Natural killer cell (primary cell): ENCODE measurements at regions not wholly inside any gene's neighbourhood (a gene's known extent, or its start where the extent isn't known, plus 50 kb on each side); places are given as distances from the start of the nearest gene placed in this dataset.

Source experiments
- ATAC-seq, 3 donors: fragments of 150-1000 bp in 2 of 3; fragments of 200-7000 bp in 1 of 3; cut with Tn5 transposase; 1 replicate in 1 of 3; 2 replicates in 2 of 3; pipeline ENCODE4 v1.10.0; 2021; ENCODE audit warnings: mild to moderate bottlenecking in 2 of 3, moderate library complexity in 2 of 3
- DNase-seq, 2 donors: peaks; one replicate each; pipeline versions ENCODE4 v3.0.0 to v3.0.0-alpha.2; 2013 to 2021; ENCODE audit warnings: mixed read lengths in 1 of 2
- H3K27ac ChIP-seq: one replicate; pipeline ENCODE4 v1.5.1; 2013; ENCODE audit warnings: mild to moderate bottlenecking, low read length
- H3K27me3 ChIP-seq: one replicate; pipeline ENCODE4 v1.6.1; 2013; ENCODE audit warnings: low read length; ENCODE audit not compliant: control insufficient read depth, insufficient read depth
- H3K36me3 ChIP-seq: one replicate; pipeline ENCODE4 v1.6.1; 2013; ENCODE audit warnings: low read length; ENCODE audit not compliant: control insufficient read depth, insufficient read depth
- H3K4me1 ChIP-seq: one replicate; pipeline ENCODE4 v1.6.1; 2013; ENCODE audit warnings: low read length; ENCODE audit not compliant: control insufficient read depth, insufficient read depth
- H3K4me3 ChIP-seq: one replicate; pipeline ENCODE4 v1.5.1; 2013; ENCODE audit warnings: low read length
- H3K9me3 ChIP-seq: one replicate; pipeline ENCODE4 v1.6.1; 2013; ENCODE audit warnings: low read length; ENCODE audit not compliant: control insufficient read depth, insufficient read depth
- H3K27ac Mint-ChIP-seq, 2 donors: one replicate each; pipeline ENCODE4 v1.8.0; 2022; ENCODE audit warnings: mild to moderate bottlenecking in 2 of 2, mixed read lengths in 2 of 2, moderate library complexity in 1 of 2
- H3K27me3 Mint-ChIP-seq, 2 donors: one replicate each; pipeline ENCODE4 v1.8.0; 2022; ENCODE audit warnings: low read depth in 2 of 2, mixed read lengths in 2 of 2
- H3K36me3 Mint-ChIP-seq: one replicate; pipeline ENCODE4 v1.8.0; 2022; ENCODE audit warnings: mixed read lengths
- H3K4me1 Mint-ChIP-seq, 2 donors: one replicate each; pipeline ENCODE4 v1.8.0; 2022; ENCODE audit warnings: mixed read lengths in 2 of 2
- H3K4me3 Mint-ChIP-seq: one replicate; pipeline ENCODE4 v1.8.0; 2022; ENCODE audit warnings: mild to moderate bottlenecking, moderate library complexity, mixed read lengths
- H3K9me3 Mint-ChIP-seq, 2 donors: one replicate each; pipeline ENCODE4 v1.8.0; 2022; ENCODE audit warnings: mixed read lengths in 2 of 2
- CTCF ChIP-seq: fragments of 200-600 bp; IDR thresholded peaks from one replicate; pipeline ENCODE4 v1.8.0; 2022; ENCODE audit warnings: antibody characterized with exemption
- WGBS: methylation state at CpG from one replicate; pipeline ENCODE4 v1.1.7; 2013; ENCODE audit warnings: missing lambda C conversion rate; ENCODE audit not compliant: insufficient coverage; 5-methylcytosine and 5-hydroxymethylcytosine counted together
- intact Hi-C: fragments of 100-400 bp; cut with micrococcal nuclease; formaldehyde crosslinking; loops from one replicate; pipeline ENCODE4 v1.14.2; 2022

DNA sequence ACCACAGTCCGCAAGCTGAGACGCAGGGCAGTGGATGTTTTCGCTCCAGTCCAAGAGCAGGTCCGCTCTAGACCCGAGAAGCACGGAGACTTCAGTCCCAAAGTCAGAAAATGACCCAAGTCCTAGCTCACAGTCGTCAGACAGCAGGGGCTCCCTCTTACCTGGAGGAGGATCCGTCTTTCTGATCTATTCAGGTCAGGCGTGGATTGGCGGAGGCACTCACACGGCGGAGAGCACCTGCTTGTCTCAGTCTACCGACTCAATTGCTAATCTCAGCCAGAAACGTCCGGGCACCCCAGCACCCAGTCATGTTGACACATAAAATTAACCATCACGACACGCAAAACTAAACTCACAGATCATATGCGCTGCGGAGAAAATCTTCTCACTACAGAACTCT lies 285.3 kb upstream of the CDH4 start:
- Mint-ChIP-seq H3K36me3 (no peaks in the 10 kb centered on the region), H3K4me3 (no peak overlapping the region), H3K27ac (no peak overlapping the region), H3K27me3 (no peaks in the 10 kb centered on the region), H3K4me1 (no peaks in the 10 kb centered on the region), H3K9me3 (no peaks in the 10 kb centered on the region)
- DNase-seq (no peak), ATAC-seq (no peak)
- no peaks in the 10 kb centered on the region for H3K36me3 ChIP-seq
- no peak overlapping the region for H3K27ac ChIP-seq
- no peaks in the 10 kb centered on the region for H3K27me3 ChIP-seq
- H3K9me3 ChIP-seq, result no peaks in the 10 kb centered on the region
- no peak overlapping the region for H3K4me3 ChIP-seq
- H3K4me1 ChIP-seq, result no peaks in the 10 kb centered on the region
- intact Hi-C loops, result no loop called here
- WGBS, result 90% methylated on average over 19 of the region's 19 CpGs
- TF ChIP-seq CTCF, result no peak

GRCh38 chr20:60967431-60968316 lies 284.4 kb upstream of the CDH4 start:
- Histone ChIP-seq H3K4me1 (no peaks in the 10 kb centered on the region), H3K36me3 (no peaks in the 10 kb centered on the region), H3K27me3 (no peaks in the 10 kb centered on the region), H3K27ac (no peak overlapping the region), H3K9me3 (no peaks in the 10 kb centered on the region), H3K4me3 (no peak overlapping the region)
- no peak for TF ChIP-seq CTCF
- DNase-seq, result no peak
- intact Hi-C loops, result no loop called here
- ATAC-seq, result no peak
- Mint-ChIP-seq H3K9me3 (no peaks in the 10 kb centered on the region), H3K4me3 (no peak overlapping the region), H3K27me3 (no peaks in the 10 kb centered on the region), H3K36me3 (no peaks in the 10 kb centered on the region), H3K4me1 (no peaks in the 10 kb centered on the region), H3K27ac (no peak overlapping the region)
- whole genome bisulfite sequencing, result 71% methylated on average over 56 of the region's 56 CpGs

DNA sequence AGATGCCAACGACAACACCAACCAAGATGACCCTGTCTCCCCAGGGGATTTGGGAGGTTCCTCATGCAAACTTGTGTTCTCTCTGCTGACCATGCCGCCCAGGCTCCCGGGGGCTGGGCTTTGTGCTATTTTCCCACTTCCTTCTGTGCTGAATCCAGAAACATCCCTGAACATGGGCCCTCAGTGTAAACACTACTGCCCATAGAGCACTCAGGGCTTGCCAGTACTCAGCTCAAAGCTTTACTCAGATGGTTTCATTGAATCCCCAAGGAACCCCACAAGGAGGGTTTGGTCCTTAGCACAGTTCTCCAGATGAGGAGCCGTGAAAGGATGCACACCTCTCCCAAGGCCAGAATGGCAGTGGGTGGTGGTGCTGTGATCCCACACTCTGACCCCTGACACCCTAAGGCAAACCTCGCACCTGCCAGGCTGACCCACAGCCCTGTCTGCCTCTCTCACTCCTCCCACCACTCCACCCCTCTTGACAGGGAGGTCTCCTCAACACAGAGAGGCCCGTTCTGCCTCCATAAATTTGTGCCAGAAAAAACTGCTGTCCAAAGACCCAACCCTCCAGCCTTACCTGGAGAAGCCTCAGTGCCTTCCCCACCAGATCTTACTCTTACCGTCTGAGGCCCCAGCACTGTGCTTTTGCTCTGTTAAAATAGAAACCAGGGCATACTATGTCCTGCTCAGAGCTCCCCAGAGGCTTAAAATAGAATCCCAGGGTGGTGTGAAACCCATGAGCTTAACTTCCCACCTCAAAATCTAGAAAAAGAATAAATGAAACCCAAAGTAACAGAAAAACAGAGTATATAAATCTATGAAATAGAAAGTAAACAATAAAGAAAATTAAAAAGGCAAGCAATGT lies 283.0 kb upstream of the CDH4 start:
- no peak overlapping the region for H3K4me3 Mint-ChIP-seq

More for the DNA sequence above, 283.0 kb upstream of the CDH4 start:
- Histone ChIP-seq H3K27me3 (no peaks in the 10 kb centered on the region), H3K9me3 (no peaks in the 10 kb centered on the region), H3K36me3 (no peaks in the 10 kb centered on the region), H3K27ac (no peak overlapping the region), H3K4me3 (no peak overlapping the region), H3K4me1 (no peaks in the 10 kb centered on the region)
- intact Hi-C loops, result no loop called here
- TF ChIP-seq CTCF, result no peak
- Mint-ChIP-seq H3K36me3 (no peaks in the 10 kb centered on the region), H3K27ac (no peak overlapping the region), H3K9me3 (no peaks in the 10 kb centered on the region), H3K27me3 (no peaks in the 10 kb centered on the region), H3K4me1 (no peaks in the 10 kb centered on the region)
- ATAC-seq (no peak), DNase-seq (no peak)
- 82% methylated on average over 7 of the region's 7 CpGs for WGBS
